ENCODE measurements at regions not wholly inside any gene's neighbourhood (a gene's known extent, or its start where the extent isn't known, plus 50 kb on each side); places are given as distances from the start of the nearest gene placed in this dataset.

GRCh38 chr2:109068811-109069210 is 60.2 kb upstream of the SH3RF3 start:
- H3K9me3 ChIP-seq (ENCODE audit: insufficient read depth in 2 of 2, low read depth in 1 of 2, low read length in 1 of 2) = no peaks in the 10 kb centered on the region
- H3K23ac ChIP-seq (ENCODE audit: insufficient read length) = no peak overlapping the region
- H3K36me3 ChIP-seq (ENCODE audit: control insufficient read depth in 2 of 4, insufficient read depth in 4 of 4, low read length in 3 of 4) = no peaks in the 10 kb centered on the region
- no peak for FAIRE-seq
- no peak overlapping the region for H2BK12ac ChIP-seq (ENCODE audit: low read depth, low read length)
- H3K56ac ChIP-seq (replicated peaks; ENCODE audit: insufficient read length, low read depth, low read length) = no peak overlapping the region
- peaks cover 0 to 9% (median 4%) of the 10 kb centered on the region in 4 experiments; a peak in 4 of 7 replicates for H3K4me1 ChIP-seq (replicated peaks in 1 of 4; ENCODE audit: control insufficient read depth in 3 of 4, insufficient read depth in 4 of 4, low read length in 3 of 4)
- no peaks in the 10 kb centered on the region for H3K79me1 ChIP-seq (ENCODE audit: low read depth, low read length)
- H3K14ac ChIP-seq (ENCODE audit: insufficient read length) = no peak overlapping the region
- no peaks in the 10 kb centered on the region for H4K20me1 ChIP-seq (replicated peaks in 1 of 2; ENCODE audit: control insufficient read depth in 1 of 2, insufficient read depth in 2 of 2, low read length in 2 of 2)
- H2AFZ ChIP-seq (ENCODE audit: low read length) = no peak overlapping the region
- no peak overlapping the region for H4K5ac ChIP-seq (ENCODE audit: insufficient read length, low read depth, low read length)
- no peak overlapping the region for H3K27ac ChIP-seq (ENCODE audit: low read depth, low read length)
- H2BK120ac ChIP-seq (replicated peaks; ENCODE audit: low read depth, low read length) = no peak overlapping the region
- no peak overlapping the region for H3K4me2 ChIP-seq (ENCODE audit: insufficient read depth in 1 of 2, low read depth in 2 of 2, low read length in 2 of 2)
- no peak overlapping the region for H3K4ac ChIP-seq (replicated peaks; ENCODE audit: insufficient read length, low read depth, low read length)
- ChIA-PET CTCF (ENCODE audit: partially characterized antibody) (interaction anchor here (0.7 to 1.1 kb wide), 2 partner anchors 59 to 64 kb away, joined by 3 read pairs; no protein-coding TSS in a partner anchor), POLR2A (ENCODE audit: partially characterized antibody) (no interaction called here)
- no peak overlapping the region for H4K8ac ChIP-seq (ENCODE audit: extremely low read depth, insufficient read depth, low read length)
- H3K79me2 ChIP-seq (ENCODE audit: control insufficient read depth in 1 of 2, insufficient read depth in 2 of 2, low read length in 2 of 2) = no peaks in the 10 kb centered on the region
- no peak overlapping the region for H2BK15ac ChIP-seq (ENCODE audit: low read length)
- H3K23me2 ChIP-seq (ENCODE audit: low read depth, low read length) = no peaks in the 10 kb centered on the region
- TF ChIP-seq TAF1 (IDR thresholded peaks at IDR 0.05; ENCODE audit: low read depth, low read length) (no peak), CREB1 (IDR thresholded peaks at IDR 0.05) (no peak), SIX5 (IDR thresholded peaks at IDR 0.05; ENCODE audit: low read depth, low read length) (no peak), SP2 (IDR thresholded peaks at IDR 0.05; ENCODE audit: low read length) (no peak), HDAC6 (IDR thresholded peaks at IDR 0.05; ENCODE audit: low read depth, low read length) (no peak), NRF1 (IDR thresholded peaks at IDR 0.05; ENCODE audit: low read depth, low read length) (no peak)
- H2BK20ac ChIP-seq (ENCODE audit: low read length) = no peak overlapping the region
- no peak overlapping the region for H3K4me3 ChIP-seq (ENCODE audit: extremely low read depth in 1 of 4, insufficient read depth in 2 of 4, low read depth in 3 of 4, low read length in 4 of 4)
- DNase-seq (ENCODE audit: low read depth in 1 of 2, low spot score in 2 of 2) = no peak
- no peak overlapping the region for H2BK5ac ChIP-seq (ENCODE audit: low read depth, low read length)
- WGBS, 2 experiments (ENCODE audit: extremely low coverage in 1 of 2, insufficient coverage in 1 of 2, insufficient read length in 1 of 2, insufficient replicate concordance in 2 of 2, low coverage in 1 of 2, low lambda C conversion rate in 2 of 2, missing lambda C conversion rate in 1 of 2) = 93% methylated on average over 2 of the region's 2 CpGs; no CpG with 5 or more reads in 1 of the 2 experiments
- H3K9ac ChIP-seq (replicated peaks in 1 of 4; ENCODE audit: extremely low read depth in 1 of 4, low read depth in 3 of 4, low read length in 3 of 4) = no peak overlapping the region
- no peak overlapping the region for H4K91ac ChIP-seq (replicated peaks; ENCODE audit: insufficient read length, low read length)
- no peak overlapping the region for H3K18ac ChIP-seq (ENCODE audit: extremely low read depth, low read length)
- no peak overlapping the region for H2AK5ac ChIP-seq (ENCODE audit: low read depth, low read length)
- no peaks in the 10 kb centered on the region for H3K27me3 ChIP-seq (replicated peaks in 1 of 4; ENCODE audit: control insufficient read depth in 3 of 4, extremely low read depth in 1 of 4, insufficient read depth in 3 of 4, low read length in 3 of 4)

Measured in H1 (cell line).